ENCODE measurements at regions not wholly inside any gene's neighbourhood (a gene's known extent, or its start where the extent isn't known, plus 50 kb on each side); places are given as distances from the start of the nearest gene placed in this dataset.

- Mint-ChIP-seq H3K4me3 (no peak overlapping the region), H3K9me3 (peaks cover 2% of the 10 kb centered on the region), H3K27me3 (ENCODE audit: low read depth) (no peaks in the 10 kb centered on the region), H3K27ac (no peak overlapping the region), H3K36me3 (peaks cover under 1% of the 10 kb centered on the region; the same call in 1 of the 2 replicates), H3K4me1 (no peaks in the 10 kb centered on the region)
- POLR2A ChIA-PET = no interaction called here
- DNase-seq (ENCODE audit: low spot score) = no peak
- TF ChIP-seq NFYB (CRISPR knock-in tag; conservative IDR thresholded peaks at IDR 0.05; ENCODE audit: low read depth) (no peak), ZNF425 (CRISPR knock-in tag; conservative IDR thresholded peaks at IDR 0.05) (no peak), EMX1 (CRISPR knock-in tag; IDR thresholded peaks at IDR 0.05) (no peak), ESRRA (CRISPR knock-in tag; IDR thresholded peaks at IDR 0.05; ENCODE audit: borderline replicate concordance) (no peak), TCF7 (CRISPR knock-in tag; IDR thresholded peaks at IDR 0.05; ENCODE audit: low read depth) (no peak), TEAD1 (CRISPR knock-in tag; IDR thresholded peaks at IDR 0.05) (no peak), ZBTB43 (CRISPR knock-in tag; IDR thresholded peaks at IDR 0.05) (no peak), ZNF532 (CRISPR knock-in tag; IDR thresholded peaks at IDR 0.05; ENCODE audit: borderline replicate concordance) (no peak), MYBL2 (CRISPR knock-in tag; IDR thresholded peaks at IDR 0.05) (no peak), NFATC4 (CRISPR knock-in tag; IDR thresholded peaks at IDR 0.05) (no peak), ZNF512 (CRISPR knock-in tag; IDR thresholded peaks at IDR 0.05; ENCODE audit: borderline replicate concordance) (no peak), CREM (CRISPR knock-in tag; IDR thresholded peaks at IDR 0.05) (no peak), IRF2 (CRISPR knock-in tag; IDR thresholded peaks at IDR 0.05; ENCODE audit: borderline replicate concordance, low read depth) (no peak)
- CTCF ChIA-PET = no interaction called here
- ATAC-seq = no peak
Measured at GRCh38 chr14:28944605-28945004, 178.0 kb downstream of the FOXG1 start.

- Mint-ChIP-seq H3K4me3 (no peak overlapping the region), H3K4me1 (no peaks in the 10 kb centered on the region), H3K27me3 (ENCODE audit: low read depth) (no peaks in the 10 kb centered on the region), H3K36me3 (no peaks in the 10 kb centered on the region), H3K27ac (no peak overlapping the region), H3K9me3 (no peaks in the 10 kb centered on the region)
- no peak for DNase-seq (ENCODE audit: low spot score)
- ATAC-seq = no peak
- CTCF ChIA-PET = interaction anchor here (0.9 kb wide), 1 partner anchor 29 kb away, joined by 3 read pairs; no protein-coding TSS in a partner anchor
- POLR2A ChIA-PET = no interaction called here
- TF ChIP-seq ZNF416 (CRISPR knock-in tag; IDR thresholded peaks at IDR 0.05) (no peak), ZNF317 (CRISPR knock-in tag; IDR thresholded peaks at IDR 0.05; ENCODE audit: borderline replicate concordance, low read depth) (no peak), ZNF138 (CRISPR knock-in tag; conservative IDR thresholded peaks at IDR 0.05) (no peak), ARID4B (CRISPR knock-in tag; IDR thresholded peaks at IDR 0.05; ENCODE audit: borderline replicate concordance) (no peak), RELA (CRISPR knock-in tag; IDR thresholded peaks at IDR 0.05; ENCODE audit: borderline replicate concordance) (no peak), EMX1 (CRISPR knock-in tag; IDR thresholded peaks at IDR 0.05) (no peak), ZNF671 (CRISPR knock-in tag; IDR thresholded peaks at IDR 0.05) (no peak)
Measured at GRCh38 chr14:28946267-28946666, 179.7 kb downstream of the FOXG1 start.

Data from WTC11 (cell line).